COLO668 (cell line): ENCODE measurements at regions not wholly inside any gene's neighbourhood (a gene's known extent, or its start where the extent isn't known, plus 50 kb on each side); places are given as distances from the start of the nearest gene placed in this dataset.
"Not testable (repeated sequence)": the region's sequence is repeated elsewhere in the genome, so short reads cannot be mapped to it uniquely, and the experiment has no call there.

ENCODE experiments used
- DNase-seq: peaks from one replicate; lab custom pipeline; 2025; ENCODE audit not compliant: unreplicated experiment; lab: John Stamatoyannopoulos, UW

DNA sequence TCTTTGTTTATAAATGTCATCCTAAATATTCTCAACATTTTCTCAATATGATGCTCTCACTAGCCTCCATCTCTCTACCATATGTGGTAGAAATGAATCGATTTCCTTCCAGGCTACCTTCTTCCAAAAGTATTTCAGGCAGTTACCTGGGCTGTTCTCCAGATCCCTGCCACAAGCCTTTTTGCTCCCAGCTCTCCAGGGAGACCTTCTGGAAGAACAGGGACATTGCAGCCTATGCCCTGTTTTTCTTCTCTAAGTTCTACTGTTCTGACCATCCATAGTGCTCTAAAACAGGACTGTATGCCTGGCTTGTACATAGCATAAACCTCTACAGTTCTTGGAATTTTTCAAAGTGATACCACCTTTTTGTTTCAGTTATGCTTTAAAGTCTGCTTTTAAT lies 552.8 kb downstream of the ANKRD7 start:
- no peak for DNase-seq

DNA sequence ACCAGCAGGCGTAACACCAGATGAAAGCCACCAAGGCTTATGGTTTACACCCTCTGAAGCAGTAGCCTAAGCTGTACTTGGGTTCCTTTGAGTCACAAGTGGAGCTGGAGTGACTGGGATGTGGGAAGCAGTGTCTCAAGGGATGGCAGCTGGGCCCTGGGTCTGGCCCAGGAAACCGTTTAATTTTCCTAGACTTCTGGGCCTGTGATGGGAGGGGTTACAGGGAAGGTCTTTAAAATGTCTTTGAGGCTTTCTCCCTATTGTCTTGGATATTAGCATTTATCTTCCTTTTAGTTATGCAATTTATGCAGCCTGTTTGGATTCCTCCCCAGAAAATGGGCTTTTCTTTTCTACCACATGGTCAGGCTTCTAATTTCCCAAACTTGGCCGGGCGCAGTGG lies 568.2 kb downstream of the ANKRD7 start:
- DNase-seq = no peak

GRCh38 chr7:118793582-118793981 lies 569.1 kb downstream of the ANKRD7 start:
- no peak for DNase-seq

GRCh38 chr7:118794419-118794818 lies 569.9 kb downstream of the ANKRD7 start:
- DNase-seq = no peak

DNA sequence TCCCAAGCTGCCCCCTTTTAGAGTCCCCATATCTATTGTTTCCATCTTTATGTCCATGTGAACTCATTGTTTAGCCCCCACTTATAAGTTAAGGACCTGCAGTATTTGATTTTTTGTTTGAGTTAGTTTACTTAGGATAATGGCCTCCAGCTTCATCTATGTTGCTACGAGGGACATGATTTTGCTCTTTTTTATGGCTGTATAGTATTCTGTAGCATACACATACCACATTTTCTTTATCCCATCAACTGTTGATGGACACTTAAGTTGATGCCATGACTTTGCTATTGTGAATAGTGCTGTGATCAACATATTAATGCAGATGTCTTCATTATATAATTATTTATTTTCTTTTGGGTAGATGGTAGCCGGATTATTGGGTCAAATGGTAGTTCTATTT lies 576.9 kb downstream of the ANKRD7 start:
- DNase-seq = no peak

GRCh38 chr7:118802726-118803125 lies 578.2 kb downstream of the ANKRD7 start:
- DNase-seq = no peak

DNA sequence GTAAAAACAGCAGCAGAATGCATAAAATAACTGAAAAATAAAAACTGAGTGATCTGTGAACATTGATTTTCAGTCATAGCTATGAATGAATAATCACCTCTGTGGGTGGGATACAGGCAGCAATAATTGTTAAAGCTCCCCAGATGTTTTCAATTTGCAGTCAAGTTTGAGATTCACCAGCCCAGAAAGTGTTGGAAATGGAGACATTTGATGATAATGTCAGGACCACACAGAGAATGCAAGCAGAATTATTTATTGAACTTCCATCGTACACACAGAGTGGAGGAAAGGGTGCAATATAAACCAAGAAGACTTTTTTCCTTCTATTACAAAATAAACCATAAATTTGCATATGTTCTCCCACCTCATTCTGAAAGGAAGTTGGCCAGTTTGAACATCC lies 601.7 kb downstream of the ANKRD7 start:
- DNase-seq = no peak

DNA sequence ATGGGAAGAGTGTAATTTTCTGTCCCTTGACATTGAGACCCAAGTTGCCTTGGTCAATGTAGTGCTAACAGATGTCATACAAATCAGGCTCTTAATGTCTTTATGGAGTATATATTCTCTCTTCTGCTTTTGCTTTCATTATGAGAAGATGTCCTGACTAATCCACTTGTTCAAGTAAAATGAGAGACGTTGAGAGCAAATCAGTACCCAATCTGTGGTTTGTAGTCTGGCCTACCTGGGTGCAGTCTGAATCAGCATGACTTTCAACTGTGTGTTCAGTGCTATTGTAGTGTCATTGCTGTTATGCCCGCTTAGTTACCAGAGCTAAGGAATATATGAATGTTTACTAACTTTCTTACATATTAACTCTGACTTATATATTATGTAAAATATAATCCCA lies 612.4 kb downstream of the ANKRD7 start:
- no peak for DNase-seq

DNA sequence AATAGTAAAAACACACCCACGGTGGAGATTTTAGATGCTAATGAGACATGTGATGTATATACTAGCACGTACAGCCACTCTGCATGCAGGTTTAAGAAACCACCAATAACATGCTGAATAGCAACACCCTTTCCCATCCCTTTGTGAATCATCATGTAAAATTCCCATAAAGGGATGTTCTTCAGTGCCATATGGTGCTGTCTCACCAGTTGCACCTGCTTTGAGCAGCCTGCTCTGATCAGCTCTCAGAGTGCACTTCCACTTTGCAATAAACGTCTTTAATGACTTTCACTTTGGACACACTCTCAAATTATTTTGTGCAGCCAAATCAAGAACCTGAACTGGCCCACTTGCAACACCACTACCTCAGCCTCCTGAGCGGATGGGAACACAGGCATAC lies 615.0 kb downstream of the ANKRD7 start:
- no peak for DNase-seq

- no peak for DNase-seq
These were observed 619.0 kb downstream of the ANKRD7 start for GRCh38 chr7:118843456-118843855.

DNA sequence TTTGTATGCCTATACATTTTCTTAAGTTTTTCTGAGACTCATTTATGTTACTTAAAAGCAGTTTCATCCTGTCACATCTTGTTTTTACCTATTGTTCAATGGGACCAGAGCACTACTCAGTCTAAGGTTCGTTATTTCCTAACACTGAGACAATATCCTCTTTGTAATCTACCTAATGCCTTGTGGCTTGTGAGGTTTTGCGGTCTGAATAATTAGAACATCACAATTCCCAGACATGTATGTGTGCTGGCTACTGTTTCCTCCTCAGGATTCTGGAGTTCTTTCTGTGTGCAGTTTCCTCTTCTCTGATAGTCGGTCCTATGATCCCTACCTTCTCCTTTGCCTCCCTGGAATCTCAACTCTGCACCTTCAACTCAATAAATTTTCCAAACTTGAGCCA lies 620.2 kb downstream of the ANKRD7 start:
- DNase-seq = no peak

GRCh38 chr7:118845791-118846190 lies 621.3 kb downstream of the ANKRD7 start:
- no peak for DNase-seq

DNA sequence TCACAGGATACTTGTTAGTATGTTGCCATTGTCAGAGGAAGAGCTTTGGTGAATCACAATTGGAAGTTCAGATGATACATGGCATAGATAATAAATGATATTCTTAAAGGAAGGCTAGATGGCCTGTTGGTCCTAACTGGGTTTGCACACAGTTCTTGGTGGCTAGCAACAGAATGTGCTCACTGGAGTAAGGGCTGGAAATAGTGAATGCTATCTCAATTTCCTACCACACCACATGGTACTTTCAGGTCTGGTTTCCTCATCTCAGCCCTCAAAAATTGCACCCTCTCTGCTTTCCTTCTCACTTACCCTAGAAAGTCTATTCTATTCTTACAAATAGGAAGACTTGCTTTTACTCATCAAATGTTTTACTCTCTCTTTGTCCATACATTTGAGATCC lies 622.5 kb downstream of the ANKRD7 start:
- no peak for DNase-seq

- DNase-seq = no peak
These were observed 630.8 kb downstream of the ANKRD7 start for GRCh38 chr7:118855290-118855689.

DNA sequence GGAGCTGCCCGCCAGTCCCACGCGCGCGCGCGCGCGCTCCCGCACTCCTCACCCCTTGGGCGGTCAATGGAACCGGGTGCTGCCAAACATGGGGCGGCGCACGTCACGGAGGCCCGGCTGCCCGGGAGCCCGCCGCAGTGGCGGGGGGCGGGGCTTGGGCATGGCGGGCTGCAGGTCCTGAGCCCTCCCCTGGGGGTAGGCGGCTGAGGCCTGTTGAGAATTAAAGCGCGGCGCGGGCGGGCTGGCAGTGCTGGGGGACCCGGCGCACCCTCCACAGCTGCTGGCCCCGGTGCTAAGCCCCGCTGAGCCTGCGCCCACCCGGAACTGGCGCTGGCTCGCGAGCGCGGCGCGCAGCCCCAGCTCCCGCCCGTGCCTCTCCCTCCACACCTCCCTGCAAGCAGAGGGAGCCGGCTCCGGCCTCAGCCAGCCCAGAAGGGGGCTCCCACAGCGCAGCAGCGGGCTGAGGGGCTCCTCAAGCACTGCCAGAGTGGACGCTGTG lies 634.2 kb downstream of the ANKRD7 start:
- DNase-seq = no peak

DNA sequence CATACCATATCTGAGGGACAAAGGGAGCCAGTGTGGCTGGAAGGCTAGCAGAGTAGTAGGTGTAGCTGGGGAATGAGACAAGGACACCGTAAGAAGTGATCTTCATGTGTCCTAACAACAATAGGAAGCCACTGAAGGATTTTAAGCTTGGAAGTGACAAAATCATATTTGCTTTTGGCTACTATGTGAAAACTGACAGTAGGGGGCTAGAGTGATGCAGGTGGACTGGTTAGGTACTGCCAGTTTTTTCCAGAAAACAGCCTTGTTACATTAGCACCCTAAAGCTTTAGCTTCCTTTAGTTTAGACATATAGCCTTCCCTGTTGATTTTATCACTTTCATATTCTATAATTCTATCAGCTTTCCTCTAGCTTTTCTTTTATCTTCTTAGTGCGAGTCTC lies 637.1 kb downstream of the ANKRD7 start:
- no peak for DNase-seq

DNA sequence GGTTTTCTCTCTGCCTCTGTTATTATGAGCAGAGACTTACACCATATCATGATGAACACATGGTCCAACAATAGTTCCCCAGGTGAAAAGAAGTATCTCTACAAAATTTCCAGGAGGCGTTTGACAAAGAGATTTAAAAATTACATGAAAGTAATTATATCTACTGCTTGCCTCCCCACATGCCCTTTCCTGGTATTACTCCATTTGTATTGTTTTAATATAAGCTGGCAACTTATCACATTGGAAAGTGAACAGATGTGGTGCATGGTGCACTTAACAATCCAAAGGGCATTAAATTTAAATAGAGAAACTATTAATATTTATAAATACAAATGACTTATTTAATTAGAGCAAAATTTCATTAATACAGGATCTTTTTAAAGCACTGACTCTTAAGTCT lies 638.2 kb downstream of the ANKRD7 start:
- no peak for DNase-seq

- no peak for DNase-seq
These were observed 639.5 kb downstream of the ANKRD7 start for GRCh38 chr7:118863966-118864365.

- DNase-seq = no peak
These were observed 643.4 kb downstream of the ANKRD7 start for GRCh38 chr7:118867860-118868259.

- DNase-seq = not testable (repeated sequence)
These were observed 644.6 kb downstream of the ANKRD7 start for GRCh38 chr7:118869141-118869540.

DNA sequence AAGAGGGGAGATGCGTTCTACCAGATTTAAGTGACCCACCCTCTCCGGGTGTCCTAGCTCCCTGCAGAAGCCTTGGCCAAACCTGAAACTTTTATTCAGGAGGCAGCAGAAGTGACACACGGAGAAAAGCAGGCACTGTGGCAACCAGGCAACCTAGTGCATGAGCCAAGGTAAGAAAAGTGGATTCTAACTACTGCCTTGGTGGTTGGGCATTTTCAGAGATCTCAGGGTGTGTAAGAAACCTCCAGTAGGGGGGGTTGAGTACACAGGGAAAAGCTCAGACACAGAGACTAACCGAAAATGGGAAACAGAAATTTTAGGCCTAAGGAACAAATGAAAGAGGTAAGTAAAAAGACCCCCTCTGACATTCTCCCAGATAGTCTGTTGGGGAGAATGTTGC lies 645.7 kb downstream of the ANKRD7 start:
- DNase-seq = no peak

DNA sequence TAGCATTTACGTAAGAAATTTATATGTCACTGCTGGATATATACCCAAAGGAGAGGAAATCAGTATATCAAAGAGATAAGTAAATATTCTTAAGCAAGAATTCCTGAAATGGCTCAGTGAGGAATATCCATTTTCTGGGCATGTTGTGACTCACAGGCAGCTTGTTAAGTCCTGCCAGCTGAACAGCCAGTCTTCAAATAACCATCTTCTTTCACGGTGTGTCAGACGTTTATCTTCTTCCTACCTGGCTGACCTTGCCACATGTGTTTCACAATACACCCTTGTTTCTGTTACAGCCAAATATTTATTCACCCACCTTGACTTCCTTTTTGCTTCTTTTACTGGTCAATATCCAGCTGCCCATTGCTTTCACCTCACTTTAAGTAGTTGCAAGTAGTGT lies 648.1 kb downstream of the ANKRD7 start:
- no peak for DNase-seq

GRCh38 chr7:118877187-118877586 lies 652.7 kb downstream of the ANKRD7 start:
- DNase-seq = no peak

DNA sequence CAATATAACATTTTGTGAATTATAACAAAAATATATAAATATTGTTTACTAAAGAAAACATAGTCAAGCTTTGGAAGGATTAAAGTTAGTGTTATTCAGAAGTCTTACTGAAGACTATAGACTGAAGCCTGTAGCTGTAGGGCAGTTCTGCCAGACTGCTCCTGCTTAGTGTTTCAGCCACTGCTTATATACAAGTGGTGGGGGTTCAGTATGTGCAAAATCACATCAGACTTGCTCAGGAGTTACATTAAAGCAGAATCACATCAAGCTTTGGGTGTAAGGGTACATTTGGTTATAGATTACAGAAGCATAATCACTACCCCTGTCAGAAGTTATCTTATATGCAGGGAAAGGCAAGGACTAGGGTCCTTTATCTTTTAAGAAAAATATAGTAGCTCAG lies 653.8 kb downstream of the ANKRD7 start:
- DNase-seq = no peak
